ENCODE measurements at regions not wholly inside any gene's neighbourhood (a gene's known extent, or its start where the extent isn't known, plus 50 kb on each side); places are given as distances from the start of the nearest gene placed in this dataset.

DNA sequence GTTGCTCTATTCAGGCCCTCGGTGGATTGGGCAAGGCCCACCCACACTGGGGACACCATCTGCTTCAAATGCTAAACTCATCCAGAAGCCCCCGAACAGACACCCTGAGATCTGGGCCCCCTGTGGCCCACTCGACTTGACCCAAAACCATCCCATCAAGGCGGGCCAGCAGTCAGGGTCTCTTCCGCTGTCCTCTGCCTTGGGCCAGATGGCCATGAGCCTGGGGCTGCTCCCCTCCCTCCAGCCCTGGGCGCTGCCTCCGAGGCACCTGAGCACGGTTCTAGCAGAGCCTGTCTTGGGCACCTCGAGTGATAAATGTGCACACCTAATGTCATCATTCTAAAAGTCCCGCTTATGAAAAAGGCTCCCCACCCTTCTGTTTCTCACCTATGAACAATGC lies 449.4 kb downstream of the TCERG1L start:
- H3K4me3 ChIP-seq (ENCODE audit: low read length) = no peak overlapping the region
- WGBS = 90% methylated on average over 10 of the region's 10 CpGs
- no peaks in the 10 kb centered on the region for H3K9me3 ChIP-seq (ENCODE audit: control insufficient read depth, low read length)
- intact Hi-C loops (cut with DNase I) = no loop called here
- H3K4me1 ChIP-seq (ENCODE audit: control insufficient read depth, insufficient read depth, low read length) = no peaks in the 10 kb centered on the region
- no peaks in the 10 kb centered on the region for H3K27me3 ChIP-seq (ENCODE audit: control insufficient read depth, insufficient read depth)
- no peak overlapping the region for H3K27ac ChIP-seq (ENCODE audit: low read length)
- ATAC-seq (no peak), DNase-seq (no peak)

DNA sequence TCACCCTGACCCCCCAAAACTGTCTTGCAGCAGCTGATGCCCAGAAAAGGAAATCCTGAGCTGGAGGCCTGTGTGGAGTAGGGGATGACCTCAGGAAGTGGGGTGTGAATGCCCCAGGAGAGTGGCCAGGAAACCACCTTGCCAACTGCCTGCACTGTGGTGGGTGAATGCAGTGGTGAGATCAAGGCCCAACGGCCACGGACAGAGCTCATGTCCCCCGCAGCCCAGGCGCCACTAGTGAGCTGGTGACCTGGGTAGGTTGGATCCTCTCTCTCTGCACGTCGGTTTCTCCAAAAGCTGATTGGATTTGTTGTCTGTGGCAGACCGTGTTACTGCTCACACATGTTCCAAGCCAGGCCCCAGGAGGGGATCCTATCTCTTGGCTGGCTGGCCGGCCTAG lies 448.9 kb downstream of the TCERG1L start:
- DNase-seq (no peak), ATAC-seq (no peak)
- WGBS = 64% methylated on average over 8 of the region's 8 CpGs
- Histone ChIP-seq H3K27ac (ENCODE audit: low read length) (no peak overlapping the region), H3K4me3 (ENCODE audit: low read length) (no peak overlapping the region), H3K4me1 (ENCODE audit: control insufficient read depth, insufficient read depth, low read length) (no peaks in the 10 kb centered on the region), H3K9me3 (ENCODE audit: control insufficient read depth, low read length) (no peaks in the 10 kb centered on the region), H3K27me3 (ENCODE audit: control insufficient read depth, insufficient read depth) (no peaks in the 10 kb centered on the region)
- intact Hi-C loops (cut with DNase I) = no loop called here

DNA sequence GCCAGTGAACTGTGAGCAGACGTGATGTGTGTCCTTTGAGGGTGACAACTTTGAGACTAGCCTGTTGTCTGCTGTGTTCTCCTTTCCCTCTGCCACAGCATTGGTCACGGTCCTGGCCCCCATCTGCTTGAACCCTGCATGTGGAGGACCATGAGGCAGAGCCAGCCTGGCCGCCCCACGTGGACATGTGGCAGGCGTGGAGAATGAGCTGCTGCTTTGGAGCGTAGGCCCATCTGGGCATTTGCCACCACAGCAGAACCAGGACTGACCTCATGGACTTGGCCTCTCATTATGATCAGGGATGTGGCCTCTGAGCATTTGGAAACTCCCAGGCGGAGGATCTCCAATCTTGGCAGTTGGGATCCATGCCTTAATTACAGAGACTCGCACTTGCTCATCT lies 448.5 kb downstream of the TCERG1L start:
- no peak overlapping the region for H3K27ac ChIP-seq (ENCODE audit: low read length)
- DNase-seq = no peak
- no peak overlapping the region for H3K4me3 ChIP-seq (ENCODE audit: low read length)
- no peaks in the 10 kb centered on the region for H3K9me3 ChIP-seq (ENCODE audit: control insufficient read depth, low read length)
- intact Hi-C loops (cut with DNase I) = no loop called here
- H3K27me3 ChIP-seq (ENCODE audit: control insufficient read depth, insufficient read depth) = no peaks in the 10 kb centered on the region
- ATAC-seq = no peak
- no peaks in the 10 kb centered on the region for H3K4me1 ChIP-seq (ENCODE audit: control insufficient read depth, insufficient read depth, low read length)
- whole genome bisulfite sequencing = 72% methylated on average over 8 of the region's 8 CpGs

DNA sequence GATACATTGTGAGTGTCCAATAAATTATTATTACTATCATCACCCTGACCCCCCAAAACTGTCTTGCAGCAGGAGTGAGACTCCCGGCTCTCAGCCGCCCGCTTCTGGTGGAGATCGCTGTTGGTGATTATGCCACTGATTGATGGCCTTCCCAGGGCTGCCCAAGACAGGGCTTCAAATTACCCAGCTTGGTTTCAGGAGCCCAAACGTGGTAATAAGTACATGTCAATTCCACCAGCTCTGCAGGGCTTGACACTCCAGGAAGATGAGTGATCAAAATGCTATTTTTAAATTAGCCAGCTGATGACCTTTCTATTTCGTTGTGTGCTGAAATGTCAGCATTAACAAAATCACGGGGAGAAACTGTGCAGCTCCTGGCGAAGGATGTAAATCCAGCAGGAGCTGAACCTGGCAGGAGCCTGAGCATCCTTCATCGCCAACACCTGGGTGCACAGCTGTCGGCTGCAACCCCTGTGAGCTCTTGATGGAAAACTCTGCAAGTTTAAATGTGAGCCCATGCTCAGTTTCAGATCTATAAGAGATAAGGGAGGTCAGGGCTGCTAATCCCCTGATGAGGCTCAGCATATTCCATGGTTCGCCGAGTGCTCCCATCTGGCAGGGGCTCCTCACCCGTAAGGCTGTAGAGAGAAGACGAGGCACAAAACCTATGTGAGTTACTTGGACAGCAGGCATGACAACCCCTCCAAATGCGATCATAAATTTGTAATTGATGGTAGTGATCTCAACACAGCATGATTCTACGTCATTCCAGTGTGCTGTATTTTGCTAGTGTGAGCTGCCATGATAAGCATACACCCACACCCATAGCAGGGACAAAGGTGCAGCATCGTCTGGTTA lies 446.3 kb downstream of the TCERG1L start:
- ATAC-seq (no peak), DNase-seq (no peak)
- Histone ChIP-seq H3K9me3 (ENCODE audit: control insufficient read depth, low read length) (no peaks in the 10 kb centered on the region), H3K4me1 (ENCODE audit: control insufficient read depth, insufficient read depth, low read length) (no peaks in the 10 kb centered on the region), H3K27me3 (ENCODE audit: control insufficient read depth, insufficient read depth) (no peaks in the 10 kb centered on the region), H3K27ac (ENCODE audit: low read length) (no peak overlapping the region), H3K4me3 (ENCODE audit: low read length) (no peak overlapping the region)
- WGBS = 65% methylated on average over 17 of the region's 17 CpGs
- intact Hi-C loops (cut with DNase I) = no loop called here

DNA sequence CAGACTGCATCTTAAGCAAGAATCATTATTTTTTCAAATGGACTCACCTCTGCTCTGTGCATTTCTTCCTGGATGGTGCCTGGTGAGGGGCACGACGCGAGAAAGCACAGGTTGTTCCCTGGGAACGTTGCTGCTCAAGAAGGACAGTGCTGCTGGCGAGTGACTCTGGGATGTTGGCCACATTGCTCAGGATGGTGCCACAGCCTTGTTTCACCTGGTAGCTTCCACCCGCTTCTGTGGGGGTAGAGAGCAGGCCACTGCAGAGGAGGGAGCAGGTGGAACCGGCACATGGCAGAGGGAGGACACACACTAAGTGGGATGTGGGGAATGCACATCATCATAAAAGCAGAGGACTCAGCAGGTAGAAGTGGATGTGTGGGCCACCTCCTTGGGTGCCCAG lies 444.7 kb downstream of the TCERG1L start:
- H3K27me3 ChIP-seq (ENCODE audit: control insufficient read depth, insufficient read depth) = no peaks in the 10 kb centered on the region
- no peak overlapping the region for H3K27ac ChIP-seq (ENCODE audit: low read length)
- H3K4me1 ChIP-seq (ENCODE audit: control insufficient read depth, insufficient read depth, low read length) = no peaks in the 10 kb centered on the region
- ATAC-seq (no peak), DNase-seq (no peak)
- 88% methylated on average over 7 of the region's 7 CpGs for WGBS
- H3K9me3 ChIP-seq (ENCODE audit: control insufficient read depth, low read length) = no peaks in the 10 kb centered on the region
- intact Hi-C loops (cut with DNase I) = no loop called here
- H3K4me3 ChIP-seq (ENCODE audit: low read length) = no peak overlapping the region

DNA sequence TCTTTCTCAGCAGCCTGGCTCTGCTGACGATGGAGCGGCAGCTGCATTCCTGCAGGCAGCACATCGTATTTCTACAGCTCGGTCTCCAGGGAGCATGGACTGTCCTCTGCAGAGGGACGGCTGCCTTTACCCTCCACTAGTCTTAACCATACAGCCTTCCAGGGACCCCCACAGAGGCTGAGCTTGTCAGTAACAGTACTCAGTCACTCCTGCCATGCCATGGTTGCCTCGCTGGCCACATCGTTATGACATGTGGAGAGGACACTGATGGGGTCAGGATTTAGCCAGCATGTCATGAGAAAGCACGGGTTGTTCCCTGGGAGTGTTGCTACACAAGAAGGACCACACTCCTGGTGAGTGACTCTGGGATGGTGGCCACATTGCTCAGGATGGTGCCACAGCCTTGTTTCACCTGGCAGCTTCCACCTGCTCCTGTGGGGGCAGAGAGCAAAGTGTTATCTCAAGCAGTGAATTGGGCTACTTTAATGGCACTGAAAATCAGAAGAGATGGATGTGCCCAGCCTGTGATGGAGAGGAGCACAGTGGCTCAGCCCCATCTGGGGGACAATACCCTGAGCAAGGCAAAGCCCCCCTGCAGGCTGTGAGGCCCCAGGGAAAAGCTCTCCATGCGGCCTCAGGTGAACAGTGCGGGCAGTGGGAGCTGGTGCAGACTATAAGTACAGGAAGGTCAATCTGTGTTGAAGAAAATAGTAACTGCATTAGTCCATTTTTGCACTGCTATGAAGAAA lies 443.9 kb downstream of the TCERG1L start:
- WGBS = 73% methylated on average over 10 of the region's 10 CpGs
- H3K4me3 ChIP-seq (ENCODE audit: low read length) = no peak overlapping the region
- ATAC-seq (no peak), DNase-seq (no peak)
- H3K27me3 ChIP-seq (ENCODE audit: control insufficient read depth, insufficient read depth) = no peaks in the 10 kb centered on the region
- intact Hi-C loops (cut with DNase I) = no loop called here
- H3K27ac ChIP-seq (ENCODE audit: low read length) = no peak overlapping the region
- H3K9me3 ChIP-seq (ENCODE audit: control insufficient read depth, low read length) = no peaks in the 10 kb centered on the region
- H3K4me1 ChIP-seq (ENCODE audit: control insufficient read depth, insufficient read depth, low read length) = no peaks in the 10 kb centered on the region

DNA sequence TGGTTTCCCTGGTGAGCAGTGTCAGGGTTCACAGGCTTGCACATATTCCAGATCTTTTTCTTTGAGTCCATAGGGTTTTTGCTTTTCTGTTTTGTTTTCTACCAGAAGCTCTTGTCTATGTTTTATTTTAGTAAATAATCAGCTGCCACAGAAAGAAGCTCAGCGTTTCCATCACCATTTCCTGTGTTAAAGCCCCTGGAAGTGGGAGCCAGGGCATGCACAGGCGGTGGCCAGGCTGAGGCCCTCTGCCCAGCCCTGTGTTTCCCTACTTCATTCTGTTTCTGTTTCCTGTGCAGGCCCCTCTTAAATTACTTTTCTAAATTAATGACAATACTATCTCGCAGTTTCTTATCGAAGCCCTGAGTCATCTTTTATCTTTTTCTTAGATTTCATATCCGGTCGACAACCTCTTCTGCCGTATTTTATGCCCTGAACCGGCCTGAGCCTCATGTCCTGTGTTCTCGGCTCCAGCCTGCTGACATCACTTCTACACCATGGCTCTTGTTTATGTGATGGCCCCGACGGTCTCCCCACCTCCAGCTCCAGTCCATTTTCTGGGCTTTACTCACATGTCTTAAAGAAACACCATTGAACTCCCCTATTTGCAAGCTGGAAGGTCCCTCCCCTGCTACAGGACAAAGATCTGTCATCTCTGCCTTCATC lies 442.2 kb downstream of the TCERG1L start:
- WGBS = 41% methylated on average over 11 of the region's 11 CpGs
- Histone ChIP-seq H3K4me3 (ENCODE audit: low read length) (no peak overlapping the region), H3K27me3 (ENCODE audit: control insufficient read depth, insufficient read depth) (no peaks in the 10 kb centered on the region), H3K9me3 (ENCODE audit: control insufficient read depth, low read length) (no peaks in the 10 kb centered on the region), H3K4me1 (ENCODE audit: control insufficient read depth, insufficient read depth, low read length) (no peaks in the 10 kb centered on the region), H3K27ac (ENCODE audit: low read length) (no peak overlapping the region)
- intact Hi-C loops (cut with DNase I) = no loop called here
- ATAC-seq (peak in 1 of 2 donors; percentile 32), DNase-seq (no peak)

DNA sequence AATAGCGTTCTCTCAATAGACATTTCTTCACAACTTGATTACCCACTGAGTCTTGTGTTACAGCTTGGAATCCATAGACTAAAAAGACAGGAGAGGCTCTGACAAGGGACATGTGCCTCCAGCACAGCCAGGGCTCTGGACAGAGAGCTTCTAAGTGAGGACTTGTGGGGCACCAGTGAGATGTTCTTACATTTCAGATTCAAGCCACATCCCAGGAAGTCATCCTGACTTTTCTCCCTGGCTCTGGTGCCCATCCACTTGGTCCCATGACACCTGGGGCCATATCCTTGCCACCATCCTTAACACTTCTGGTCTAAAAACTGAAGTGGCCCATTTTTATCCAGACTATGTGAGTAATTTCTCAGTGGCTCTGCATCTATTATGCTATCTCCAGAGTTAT lies 440.1 kb downstream of the TCERG1L start:
- Histone ChIP-seq H3K27me3 (ENCODE audit: control insufficient read depth, insufficient read depth) (no peaks in the 10 kb centered on the region), H3K4me3 (ENCODE audit: low read length) (no peak overlapping the region), H3K9me3 (ENCODE audit: control insufficient read depth, low read length) (no peaks in the 10 kb centered on the region), H3K4me1 (ENCODE audit: control insufficient read depth, insufficient read depth, low read length) (no peaks in the 10 kb centered on the region), H3K27ac (ENCODE audit: low read length) (no peak overlapping the region)
- 40% methylated on average over 1 of the region's 1 CpG for WGBS
- no peak for DNase-seq
- ATAC-seq = no peak
- intact Hi-C loops (cut with DNase I) = no loop called here

DNA sequence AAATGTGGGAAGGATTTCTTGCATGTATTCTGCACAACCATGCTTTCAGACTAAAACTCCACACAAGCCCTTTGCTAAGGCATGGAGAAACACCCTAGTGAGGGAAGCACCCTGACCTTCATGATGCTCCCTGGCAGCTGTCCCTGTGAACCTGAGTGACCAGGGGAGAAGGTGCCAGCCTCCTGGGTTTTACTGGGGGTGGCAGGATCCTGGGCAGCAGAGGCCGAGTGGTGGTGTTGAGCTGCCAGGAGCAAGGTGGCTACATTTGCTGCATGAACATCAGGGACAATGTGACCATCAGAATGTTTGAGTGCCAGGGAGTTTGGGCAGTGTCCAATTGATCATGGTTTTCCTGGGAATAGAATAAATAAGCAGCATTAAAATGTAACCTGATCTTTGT lies 437.9 kb downstream of the TCERG1L start:
- no peak overlapping the region for H3K27ac ChIP-seq (ENCODE audit: low read length)
- no peaks in the 10 kb centered on the region for H3K4me1 ChIP-seq (ENCODE audit: control insufficient read depth, insufficient read depth, low read length)
- no peak overlapping the region for H3K4me3 ChIP-seq (ENCODE audit: low read length)
- no peaks in the 10 kb centered on the region for H3K9me3 ChIP-seq (ENCODE audit: control insufficient read depth, low read length)
- H3K27me3 ChIP-seq (ENCODE audit: control insufficient read depth, insufficient read depth) = no peaks in the 10 kb centered on the region
- 84% methylated on average over 1 of the region's 1 CpG for WGBS
- no peak for DNase-seq
- ATAC-seq = no peak
- intact Hi-C loops (cut with DNase I) = no loop called here

DNA sequence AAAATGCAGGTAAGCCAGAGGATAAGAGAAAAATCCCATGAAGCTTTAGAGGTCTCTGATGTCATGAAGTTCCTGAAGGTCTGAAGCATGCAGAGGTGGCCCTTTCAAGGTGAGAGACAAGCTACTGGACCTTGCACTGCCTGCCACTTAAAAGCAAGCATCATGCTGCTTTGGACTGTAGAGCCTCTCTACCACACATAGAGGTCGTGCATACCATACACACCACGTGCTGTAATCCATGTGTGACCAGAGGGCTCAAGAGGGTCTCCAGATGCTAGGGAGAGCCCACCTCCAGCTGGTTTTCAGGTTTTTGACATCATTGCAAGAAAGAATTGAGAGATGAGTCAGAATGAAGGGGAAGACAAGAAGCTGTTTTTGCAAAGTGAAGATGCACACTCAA lies 436.4 kb downstream of the TCERG1L start:
- WGBS = 43% methylated on average over 2 of the region's 2 CpGs
- Histone ChIP-seq H3K27ac (ENCODE audit: low read length) (no peak overlapping the region), H3K4me1 (ENCODE audit: control insufficient read depth, insufficient read depth, low read length) (no peaks in the 10 kb centered on the region), H3K4me3 (ENCODE audit: low read length) (no peak overlapping the region), H3K27me3 (ENCODE audit: control insufficient read depth, insufficient read depth) (no peaks in the 10 kb centered on the region), H3K9me3 (ENCODE audit: control insufficient read depth, low read length) (no peaks in the 10 kb centered on the region)
- intact Hi-C loops (cut with DNase I) = no loop called here
- DNase-seq (no peak), ATAC-seq (no peak)

DNA sequence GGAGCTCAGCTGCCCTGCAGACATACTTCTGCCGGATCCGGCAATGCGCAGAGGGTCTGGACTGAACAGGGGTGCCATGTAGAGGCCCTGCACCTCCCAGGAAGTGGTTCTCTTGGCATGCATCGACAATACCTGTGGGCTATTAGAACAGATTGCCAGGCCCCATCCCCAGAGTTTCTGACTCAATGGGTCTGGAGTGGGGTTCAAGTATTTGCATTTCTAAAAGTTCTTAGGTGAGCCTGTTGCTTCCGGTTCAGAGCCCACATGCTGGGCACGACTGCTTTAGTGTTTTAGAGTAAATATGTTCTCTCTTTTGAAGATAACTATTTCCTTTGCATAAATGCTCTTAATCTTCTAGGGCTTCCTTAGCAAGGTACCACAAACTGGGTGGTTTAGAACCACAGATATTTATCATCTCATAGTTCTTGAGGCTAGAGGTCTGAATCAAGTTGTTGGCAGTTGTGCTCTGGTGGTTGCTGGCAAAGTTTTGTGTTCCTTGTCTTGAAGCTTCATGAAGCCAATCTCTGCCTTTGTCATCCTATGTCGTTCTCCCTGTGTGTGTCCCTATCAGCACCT lies 435.5 kb downstream of the TCERG1L start:
- Histone ChIP-seq H3K27ac (ENCODE audit: low read length) (no peak overlapping the region), H3K9me3 (ENCODE audit: control insufficient read depth, low read length) (no peaks in the 10 kb centered on the region), H3K27me3 (ENCODE audit: control insufficient read depth, insufficient read depth) (no peaks in the 10 kb centered on the region), H3K4me3 (ENCODE audit: low read length) (no peak overlapping the region), H3K4me1 (ENCODE audit: control insufficient read depth, insufficient read depth, low read length) (no peaks in the 10 kb centered on the region)
- intact Hi-C loops (cut with DNase I) = no loop called here
- ATAC-seq (no peak), DNase-seq (no peak)
- WGBS = 74% methylated on average over 7 of the region's 7 CpGs
